ENCODE measurements at regions not wholly inside any gene's neighbourhood (a gene's known extent, or its start where the extent isn't known, plus 50 kb on each side); places are given as distances from the start of the nearest gene placed in this dataset.
A peak's percentile ranks its signal among the peaks of the same experiment; 100 is the strongest.

DNA sequence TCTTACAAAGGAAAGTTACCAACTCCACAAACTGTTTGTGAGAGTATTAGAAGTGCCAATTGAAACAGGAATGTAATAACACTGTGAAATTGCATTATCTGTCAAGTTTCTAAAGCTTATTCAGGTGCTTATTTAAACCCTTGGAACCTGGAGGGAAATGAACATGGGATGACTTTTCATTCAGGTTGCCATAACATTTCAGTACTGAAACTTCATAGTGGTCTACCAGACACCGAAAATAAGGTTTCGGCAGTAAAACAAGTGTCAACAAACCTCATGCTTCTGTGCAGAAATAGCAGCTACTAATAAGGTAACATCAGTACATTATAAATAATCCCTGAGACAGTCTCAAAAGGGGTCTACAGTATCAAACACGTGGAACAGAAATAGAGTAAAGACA, 890.7 kb upstream of the INTU start:
- Histone ChIP-seq H3K9me3 (ENCODE audit: insufficient read depth, low read length) (no peaks in the 10 kb centered on the region), H3K27ac (ENCODE audit: low read length) (no peak overlapping the region), H2AFZ (ENCODE audit: low read depth, low read length) (no peak overlapping the region), H3K4me2 (ENCODE audit: low read length) (peak overlapping the region; percentile 32), H3K9ac (ENCODE audit: low read length) (no peak overlapping the region), H3K4me1 (ENCODE audit: low read length) (peaks cover 15% of the 10 kb centered on the region), H3K27me3 (ENCODE audit: low read depth, low read length) (no peaks in the 10 kb centered on the region), H3K4me3 (ENCODE audit: low read length) (no peak overlapping the region), H4K20me1 (ENCODE audit: insufficient read depth, low read length) (no peaks in the 10 kb centered on the region), H3K36me3 (replicated peaks; ENCODE audit: low read depth, low read length) (no peaks in the 10 kb centered on the region), H3K79me2 (ENCODE audit: low read length) (no peaks in the 10 kb centered on the region)
- TF ChIP-seq, protein P1, sequence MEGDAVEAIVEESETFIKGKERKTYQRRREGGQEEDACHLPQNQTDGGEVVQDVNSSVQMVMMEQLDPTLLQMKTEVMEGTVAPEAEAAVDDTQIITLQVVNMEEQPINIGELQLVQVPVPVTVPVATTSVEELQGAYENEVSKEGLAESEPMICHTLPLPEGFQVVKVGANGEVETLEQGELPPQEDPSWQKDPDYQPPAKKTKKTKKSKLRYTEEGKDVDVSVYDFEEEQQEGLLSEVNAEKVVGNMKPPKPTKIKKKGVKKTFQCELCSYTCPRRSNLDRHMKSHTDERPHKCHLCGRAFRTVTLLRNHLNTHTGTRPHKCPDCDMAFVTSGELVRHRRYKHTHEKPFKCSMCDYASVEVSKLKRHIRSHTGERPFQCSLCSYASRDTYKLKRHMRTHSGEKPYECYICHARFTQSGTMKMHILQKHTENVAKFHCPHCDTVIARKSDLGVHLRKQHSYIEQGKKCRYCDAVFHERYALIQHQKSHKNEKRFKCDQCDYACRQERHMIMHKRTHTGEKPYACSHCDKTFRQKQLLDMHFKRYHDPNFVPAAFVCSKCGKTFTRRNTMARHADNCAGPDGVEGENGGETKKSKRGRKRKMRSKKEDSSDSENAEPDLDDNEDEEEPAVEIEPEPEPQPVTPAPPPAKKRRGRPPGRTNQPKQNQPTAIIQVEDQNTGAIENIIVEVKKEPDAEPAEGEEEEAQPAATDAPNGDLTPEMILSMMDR (IDR thresholded peaks at IDR 0.05; ENCODE audit: low read depth, low read length): no peak
- TF ChIP-seq EZH2phosphoT487 (IDR thresholded peaks at IDR 0.05; ENCODE audit: low read depth): no peak

DNA sequence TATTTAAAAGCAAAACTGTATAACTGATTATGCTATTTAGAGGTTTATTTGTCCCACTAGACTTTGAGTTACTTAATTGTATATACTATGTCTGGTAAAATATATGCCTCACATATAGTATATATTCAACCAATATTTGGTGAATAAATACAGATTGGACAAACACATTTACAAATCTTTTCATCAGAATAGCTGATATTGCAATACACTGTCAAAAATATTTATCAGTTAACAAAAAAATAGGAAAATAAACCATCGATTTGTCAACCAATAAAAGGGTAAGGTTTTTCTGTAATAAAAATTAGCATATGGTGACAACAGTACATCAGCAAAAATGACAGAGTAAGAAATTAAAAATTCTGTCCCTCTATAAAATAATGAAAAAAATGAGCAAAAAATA, 889.9 kb upstream of the INTU start:
- H3K36me3 ChIP-seq (replicated peaks; ENCODE audit: low read depth, low read length): no peaks in the 10 kb centered on the region
- peaks cover 15% of the 10 kb centered on the region for H3K4me1 ChIP-seq (ENCODE audit: low read length)
- no peaks in the 10 kb centered on the region for H3K27me3 ChIP-seq (ENCODE audit: low read depth, low read length)
- H3K27ac ChIP-seq (ENCODE audit: low read length): no peak overlapping the region
- H4K20me1 ChIP-seq (ENCODE audit: insufficient read depth, low read length): no peaks in the 10 kb centered on the region
- no peaks in the 10 kb centered on the region for H3K79me2 ChIP-seq (ENCODE audit: low read length)
- H3K4me3 ChIP-seq (ENCODE audit: low read length): no peak overlapping the region
- H3K9ac ChIP-seq (ENCODE audit: low read length): no peak overlapping the region
- no peak for TF ChIP-seq EZH2phosphoT487 (IDR thresholded peaks at IDR 0.05; ENCODE audit: low read depth)
- TF ChIP-seq, protein P1 (IDR thresholded peaks at IDR 0.05; ENCODE audit: low read depth, low read length): no peak
- H3K4me2 ChIP-seq (ENCODE audit: low read length): no peak overlapping the region
- no peak overlapping the region for H2AFZ ChIP-seq (ENCODE audit: low read depth, low read length)
- no peaks in the 10 kb centered on the region for H3K9me3 ChIP-seq (ENCODE audit: insufficient read depth, low read length)

DNA sequence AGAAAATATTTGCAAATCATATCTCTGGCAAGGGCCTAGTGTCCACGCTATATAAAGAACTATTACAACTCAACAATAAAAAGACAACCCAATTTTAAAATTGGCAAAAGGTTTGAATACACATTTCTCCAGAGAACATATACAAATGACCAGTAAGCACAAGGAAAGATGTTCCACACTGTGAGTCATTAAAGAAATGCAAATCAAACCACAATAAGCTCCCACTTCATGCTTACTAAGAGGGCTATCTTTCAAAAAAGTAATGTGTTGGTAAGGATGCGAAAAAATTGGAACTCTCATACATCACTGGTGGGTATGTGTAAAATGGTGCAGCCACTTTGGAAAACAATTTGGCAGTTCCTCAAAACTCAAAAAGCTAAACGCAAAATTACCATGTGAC, 884.0 kb upstream of the INTU start:
- no peak overlapping the region for H3K4me3 ChIP-seq (ENCODE audit: low read length)
- H3K9ac ChIP-seq (ENCODE audit: low read length): no peak overlapping the region
- no peak overlapping the region for H3K27ac ChIP-seq (ENCODE audit: low read length)
- no peaks in the 10 kb centered on the region for H3K36me3 ChIP-seq (replicated peaks; ENCODE audit: low read depth, low read length)
- H3K4me2 ChIP-seq (ENCODE audit: low read length): no peak overlapping the region
- H4K20me1 ChIP-seq (ENCODE audit: insufficient read depth, low read length): no peaks in the 10 kb centered on the region
- H3K27me3 ChIP-seq (ENCODE audit: low read depth, low read length): no peaks in the 10 kb centered on the region
- no peaks in the 10 kb centered on the region for H3K9me3 ChIP-seq (ENCODE audit: insufficient read depth, low read length)
- no peak overlapping the region for H2AFZ ChIP-seq (ENCODE audit: low read depth, low read length)
- no peaks in the 10 kb centered on the region for H3K79me2 ChIP-seq (ENCODE audit: low read length)
- no peaks in the 10 kb centered on the region for H3K4me1 ChIP-seq (ENCODE audit: low read length)
- no peak for TF ChIP-seq EZH2phosphoT487 (IDR thresholded peaks at IDR 0.05; ENCODE audit: low read depth)
- TF ChIP-seq, protein P1 (IDR thresholded peaks at IDR 0.05; ENCODE audit: low read depth, low read length): no peak

DNA sequence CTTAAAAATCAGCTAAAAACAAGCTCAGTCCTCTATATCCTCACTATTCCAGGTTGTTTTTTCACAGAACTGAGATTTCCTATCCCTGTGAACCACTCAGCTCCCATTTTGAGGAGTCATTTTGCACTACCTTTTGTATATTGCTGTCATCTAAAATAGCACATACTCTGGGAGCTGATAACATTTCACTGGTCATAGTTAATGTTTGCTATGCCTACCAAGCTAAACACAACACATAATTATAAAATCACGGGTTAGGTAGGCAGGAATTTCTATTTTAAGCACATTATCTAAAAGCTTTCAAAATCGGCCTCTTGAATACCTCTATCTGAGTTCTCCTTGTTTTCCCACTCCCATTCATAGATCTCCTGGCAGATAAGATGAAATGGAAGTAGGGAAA, 882.0 kb upstream of the INTU start:
- Histone ChIP-seq H3K27ac (ENCODE audit: low read length) (no peak overlapping the region), H3K4me2 (ENCODE audit: low read length) (no peak overlapping the region), H3K79me2 (ENCODE audit: low read length) (no peaks in the 10 kb centered on the region), H3K9me3 (ENCODE audit: insufficient read depth, low read length) (no peaks in the 10 kb centered on the region), H3K36me3 (replicated peaks; ENCODE audit: low read depth, low read length) (no peaks in the 10 kb centered on the region), H3K9ac (ENCODE audit: low read length) (no peak overlapping the region), H3K4me3 (ENCODE audit: low read length) (no peak overlapping the region), H4K20me1 (ENCODE audit: insufficient read depth, low read length) (no peaks in the 10 kb centered on the region), H3K27me3 (ENCODE audit: low read depth, low read length) (no peaks in the 10 kb centered on the region), H2AFZ (ENCODE audit: low read depth, low read length) (no peak overlapping the region), H3K4me1 (ENCODE audit: low read length) (no peaks in the 10 kb centered on the region)
- TF ChIP-seq EZH2phosphoT487 (IDR thresholded peaks at IDR 0.05; ENCODE audit: low read depth): no peak
- TF ChIP-seq, protein P1 (IDR thresholded peaks at IDR 0.05; ENCODE audit: low read depth, low read length): no peak
